Inflammatory macrophage treated with lipopolysaccharide for 4 hours (primary cell): ENCODE measurements at regions not wholly inside any gene's neighbourhood (a gene's known extent, or its start where the extent isn't known, plus 50 kb on each side); places are given as distances from the start of the nearest gene placed in this dataset.
"Not testable (repeated sequence)": the region's sequence is repeated elsewhere in the genome, so short reads cannot be mapped to it uniquely, and the experiment has no call there.

Experiments
- DNase-seq: peaks from one replicate; pipeline ENCODE4 v3.0.0-alpha.2; 2020

DNA sequence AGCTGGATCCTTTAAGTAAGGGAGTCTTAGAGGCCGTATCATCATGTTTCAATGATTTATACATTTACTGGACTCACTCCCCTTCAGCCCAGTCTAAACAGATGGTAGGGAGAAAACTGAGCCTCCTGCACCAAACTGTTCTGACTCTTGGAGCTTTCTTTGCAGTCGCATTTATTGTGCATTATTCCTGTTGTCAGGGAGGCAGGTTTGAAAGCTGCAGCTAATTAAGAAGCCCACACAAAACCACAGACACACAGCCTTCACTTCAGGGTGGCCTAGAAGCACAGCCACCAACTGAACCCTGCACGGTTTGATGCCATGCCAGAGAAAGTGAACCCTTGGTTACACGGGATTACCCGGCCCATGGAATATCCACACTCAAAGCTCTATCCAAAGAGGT is 911.0 kb downstream of the UQCRFS1 start:
- no peak for DNase-seq

DNA sequence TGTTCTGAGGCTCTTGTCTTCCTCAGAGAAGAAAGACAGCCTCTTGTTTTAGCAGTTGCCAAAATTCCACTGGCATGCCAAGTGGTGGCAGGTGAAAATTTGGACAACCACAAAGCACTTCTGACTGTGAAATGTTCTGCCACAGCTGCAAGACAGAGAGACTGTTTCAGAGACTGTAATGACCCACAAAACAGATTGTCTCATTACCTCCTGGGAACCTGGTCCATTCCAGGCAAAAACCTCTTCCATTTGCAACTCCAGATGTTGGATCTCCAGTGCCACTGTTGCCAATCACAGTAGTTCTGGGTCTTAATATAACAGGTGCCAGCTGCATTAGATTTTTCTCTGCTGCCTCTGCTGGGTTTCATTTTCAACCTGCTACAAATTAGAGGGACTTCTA is 911.5 kb downstream of the UQCRFS1 start:
- DNase-seq = no peak

DNA sequence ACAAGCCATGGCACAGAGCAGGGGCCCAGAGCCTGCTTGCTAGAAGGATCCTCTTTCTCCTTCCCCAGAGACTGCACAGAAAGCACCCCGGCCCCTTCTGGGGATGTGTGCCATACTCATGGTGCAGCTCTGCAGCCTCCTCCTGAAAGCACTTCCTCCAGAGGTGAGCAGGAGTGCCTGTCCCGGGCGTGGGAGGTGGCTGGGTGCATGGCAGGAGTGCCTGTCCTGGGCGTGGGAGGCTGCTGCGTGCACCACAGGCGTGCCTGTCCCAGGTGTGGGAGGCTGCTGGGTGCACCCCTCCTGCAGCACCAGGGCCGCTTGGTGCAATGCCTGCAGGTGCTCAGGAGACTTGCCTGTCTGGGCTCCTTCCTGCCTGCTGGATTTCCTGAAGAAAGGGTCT is 913.3 kb downstream of the UQCRFS1 start:
- no peak for DNase-seq

DNA sequence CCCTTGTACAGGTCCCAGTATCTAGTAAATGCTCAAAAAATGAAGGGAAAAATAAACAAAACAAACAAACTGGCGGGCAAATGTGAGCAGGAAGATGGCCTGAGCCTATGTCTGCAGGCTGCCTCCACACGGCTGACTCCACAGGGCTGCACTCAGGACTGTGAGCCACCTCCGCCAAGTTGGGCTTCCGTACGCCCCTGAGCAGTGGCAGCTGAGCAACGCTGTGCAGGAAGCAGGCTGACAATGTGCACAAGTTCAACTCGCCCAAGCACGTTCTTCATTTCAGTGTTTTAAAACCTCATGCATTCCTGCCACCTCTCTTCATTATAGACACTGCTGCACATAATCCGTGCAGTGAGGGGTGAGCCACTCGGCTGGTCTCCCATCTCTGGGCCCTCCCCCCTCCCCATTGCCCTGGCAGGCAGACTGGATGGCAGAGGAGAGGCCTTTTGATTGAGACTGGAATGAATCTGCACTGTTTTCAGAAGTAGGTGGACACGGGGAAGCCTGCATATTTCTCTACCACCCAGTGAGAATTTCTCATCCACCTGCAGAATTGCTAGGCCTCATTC is 915.3 kb downstream of the UQCRFS1 start:
- no peak for DNase-seq

DNA sequence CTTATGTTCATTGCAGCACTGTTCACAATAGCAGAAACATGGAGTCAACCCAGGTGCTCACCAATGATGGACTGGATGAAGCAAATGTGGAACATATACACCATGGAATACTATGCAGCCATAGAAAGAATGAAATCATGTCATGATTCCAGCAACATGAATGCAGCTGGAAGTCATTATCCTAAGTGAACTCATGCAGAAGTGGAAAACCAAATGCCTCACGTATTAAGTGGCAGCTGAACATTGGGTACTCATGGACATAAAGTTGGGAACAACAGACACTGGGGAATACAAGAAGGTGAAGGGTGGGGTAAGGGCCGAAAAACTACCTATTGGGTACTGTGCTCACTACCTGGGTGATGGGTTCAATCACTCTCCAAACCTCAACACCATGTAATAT is 915.9 kb downstream of the UQCRFS1 start:
- no peak for DNase-seq

DNA sequence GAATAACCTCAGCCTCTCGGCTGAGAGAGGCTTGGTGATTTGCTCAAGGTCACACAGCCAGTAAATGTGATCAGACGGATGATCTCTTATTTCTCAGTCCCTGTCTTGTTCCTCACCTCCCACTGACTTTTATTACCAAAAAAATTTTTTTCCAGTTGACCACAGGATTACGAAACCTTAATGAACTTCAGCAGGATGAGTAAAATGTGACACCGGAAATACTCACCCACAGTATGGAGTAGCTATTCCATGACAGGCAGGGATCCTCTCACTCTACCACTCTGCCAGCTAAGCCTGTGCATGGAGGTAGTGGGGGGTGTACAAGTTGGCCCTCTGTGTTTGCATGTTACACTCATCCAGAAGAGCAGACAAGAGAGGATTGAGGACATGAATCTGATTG is 916.4 kb downstream of the UQCRFS1 start:
- DNase-seq = no peak

DNA sequence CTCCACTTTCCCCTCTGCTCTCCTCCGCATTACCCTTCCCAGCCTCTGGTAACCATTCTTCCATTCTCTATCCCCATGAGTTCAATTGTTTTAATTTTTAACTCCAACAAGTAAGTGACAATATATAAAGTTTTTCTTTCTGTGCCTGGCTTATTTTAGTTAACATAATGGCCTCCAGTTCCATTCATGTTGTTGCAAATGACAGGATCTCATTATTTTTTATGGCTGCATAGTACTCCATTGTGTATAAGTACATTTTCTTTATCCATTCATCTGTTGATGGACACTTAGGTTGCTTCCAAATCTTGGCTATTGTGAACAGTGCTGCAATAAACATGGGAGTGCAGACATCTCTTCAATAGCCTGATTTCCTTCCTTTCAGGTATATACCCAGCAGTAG is 918.0 kb downstream of the UQCRFS1 start:
- DNase-seq = not testable (repeated sequence)

DNA sequence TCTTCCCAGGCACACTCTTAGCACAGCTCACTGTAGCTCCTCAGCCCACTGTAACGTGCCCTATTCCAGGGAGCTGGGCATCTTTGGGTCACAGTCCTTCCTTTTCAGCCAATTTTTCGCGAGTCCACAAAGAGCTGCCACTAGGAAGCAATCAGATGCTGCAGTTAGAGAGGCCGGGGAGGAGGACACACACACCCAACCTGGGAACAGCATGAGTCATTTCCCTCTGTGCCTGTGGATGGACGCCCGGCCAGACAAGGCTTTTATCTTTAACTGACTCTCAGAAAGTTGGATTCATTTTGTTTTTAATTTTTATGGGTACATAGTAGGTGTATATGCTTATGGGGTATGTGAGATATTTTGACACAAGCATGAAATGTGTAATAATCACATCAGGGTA is 918.6 kb downstream of the UQCRFS1 start:
- DNase-seq = no peak

DNA sequence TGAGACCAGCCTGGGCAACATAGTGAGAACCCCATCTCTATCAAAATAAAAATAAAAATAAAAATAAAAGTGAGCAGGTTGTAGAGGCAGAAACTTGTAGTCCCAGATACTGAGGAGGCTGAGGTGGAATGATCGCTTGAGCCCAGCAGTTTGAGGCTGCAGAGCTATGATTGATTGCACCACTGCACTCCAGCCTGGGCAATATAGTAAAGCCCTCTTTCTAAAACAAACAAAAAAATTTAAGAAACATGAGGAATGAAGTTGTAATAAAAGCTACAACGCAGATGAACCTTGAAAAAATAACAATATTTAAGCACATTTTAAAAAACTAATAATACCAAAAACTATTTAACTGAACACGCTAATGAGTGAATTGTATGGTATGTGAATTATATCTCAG is 919.3 kb downstream of the UQCRFS1 start:
- DNase-seq = no peak

DNA sequence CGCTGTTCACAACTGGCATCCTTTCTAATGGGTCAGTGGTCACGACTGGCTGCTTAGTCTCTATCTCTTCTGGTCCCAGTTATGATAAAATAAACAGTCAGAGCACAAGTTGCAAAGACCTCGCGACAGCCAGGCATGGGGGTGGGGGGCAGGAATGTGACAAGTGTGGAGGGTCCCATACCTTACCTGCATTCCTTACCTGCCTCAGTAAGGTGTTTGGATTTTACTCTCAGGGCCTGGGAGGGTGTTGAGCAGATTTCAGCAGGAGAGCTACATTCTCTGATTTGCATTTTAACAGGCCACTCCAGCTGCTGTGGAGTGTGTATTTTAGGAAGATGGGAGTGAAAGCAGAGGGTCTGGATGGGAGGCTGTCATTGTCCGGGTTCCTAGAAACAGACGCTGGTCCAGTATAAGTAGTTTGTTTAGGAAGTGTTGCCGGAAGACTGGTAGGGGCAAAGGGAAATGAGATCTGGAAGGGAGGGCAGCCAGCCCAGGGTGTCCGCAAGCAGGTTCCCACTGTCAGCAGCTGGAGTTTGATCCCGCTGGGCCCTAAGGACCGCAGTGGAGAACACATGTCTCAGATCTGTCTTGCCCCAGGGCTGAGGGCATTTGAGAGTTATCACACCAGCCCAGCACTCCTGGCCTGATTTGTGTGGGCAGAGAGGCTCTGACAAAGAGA is 920.0 kb downstream of the UQCRFS1 start:
- DNase-seq = no peak

DNA sequence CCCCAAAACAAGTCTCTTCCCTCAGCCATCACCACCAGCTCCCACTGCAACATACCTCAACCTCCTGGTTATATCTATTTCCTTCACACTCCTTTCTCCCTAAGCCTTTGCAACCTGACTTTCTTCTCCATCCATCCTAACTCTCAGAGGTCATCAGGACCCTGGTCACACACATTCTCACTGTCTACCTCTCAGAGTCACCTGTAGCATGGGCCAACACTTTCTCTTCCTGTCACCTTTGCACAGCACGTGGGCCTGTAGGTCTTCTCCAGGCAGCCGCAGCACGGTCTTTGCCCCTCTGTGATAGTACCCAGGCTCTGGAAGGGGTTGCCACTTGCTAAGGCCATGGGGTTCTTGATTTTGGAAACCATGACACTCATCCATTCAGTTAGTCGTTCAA is 921.1 kb downstream of the UQCRFS1 start:
- DNase-seq = no peak

DNA sequence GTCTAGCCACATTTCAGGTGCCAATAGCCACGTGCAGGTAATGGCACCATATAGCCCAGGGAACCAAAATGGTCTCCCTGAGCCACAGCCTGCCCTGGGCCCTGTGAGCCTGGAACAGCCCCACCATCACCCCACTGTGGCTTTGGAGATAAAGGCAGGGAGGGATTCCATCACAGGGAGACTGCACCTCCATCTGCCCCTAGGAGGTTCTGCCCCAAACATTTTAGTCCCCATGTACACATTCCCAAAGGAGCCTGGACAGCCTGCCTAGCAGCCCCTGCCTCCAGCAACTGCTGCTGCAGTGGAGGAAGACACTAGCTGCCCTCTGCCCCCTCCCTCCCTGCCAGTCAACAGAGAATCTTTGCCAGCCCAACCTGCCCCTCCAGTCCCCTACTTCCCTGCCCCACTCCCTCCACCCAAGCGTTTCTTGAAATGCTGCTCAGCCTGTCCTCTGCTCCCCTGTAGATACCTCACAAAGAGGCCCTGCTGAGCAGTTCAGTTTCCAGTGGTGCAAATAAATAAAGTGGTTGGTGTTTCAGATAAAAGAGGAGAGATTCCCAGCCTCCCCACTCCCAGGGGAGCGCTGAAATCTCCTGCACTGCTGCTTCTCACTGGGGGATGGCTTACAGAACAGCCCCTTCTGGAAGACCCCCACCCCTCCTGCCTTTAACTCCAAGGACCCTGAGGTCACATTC is 921.8 kb downstream of the UQCRFS1 start:
- DNase-seq = no peak

DNA sequence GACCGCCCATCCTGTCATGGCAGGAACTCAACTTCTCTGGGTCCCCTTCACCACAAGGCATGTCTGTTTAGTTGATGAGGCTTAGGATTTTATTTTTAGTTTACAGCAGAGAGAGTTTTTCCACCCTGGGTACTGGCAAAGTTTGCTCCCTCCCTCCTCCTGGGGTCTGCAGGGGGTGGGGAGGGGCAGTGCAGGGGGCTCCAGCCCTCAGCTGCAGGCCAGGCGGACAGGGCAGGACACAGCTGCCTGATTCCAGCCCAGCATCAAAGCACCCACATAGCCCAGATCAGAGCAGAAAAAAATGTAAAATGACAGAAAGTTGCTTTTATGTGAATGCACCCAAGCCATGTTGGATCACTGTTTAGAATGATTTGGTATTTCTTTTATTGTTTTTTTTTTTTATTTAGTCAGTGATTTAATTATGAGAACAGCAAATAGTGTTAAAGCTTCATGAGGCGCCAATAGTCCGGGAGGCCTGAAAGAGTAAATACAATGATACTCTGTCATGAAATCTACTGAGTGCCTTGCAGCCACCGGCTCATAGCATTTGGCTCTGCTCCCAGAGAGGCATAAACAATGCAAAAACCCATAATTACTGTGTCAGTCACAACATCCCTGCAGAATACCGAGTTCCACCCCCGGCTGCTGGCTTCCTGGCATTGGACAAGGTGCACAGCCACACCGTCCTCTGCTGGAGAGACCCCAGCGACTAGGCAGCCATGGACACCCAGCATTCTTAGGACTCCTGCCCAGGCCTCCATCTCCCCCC is 923.5 kb downstream of the UQCRFS1 start:
- no peak for DNase-seq

DNA sequence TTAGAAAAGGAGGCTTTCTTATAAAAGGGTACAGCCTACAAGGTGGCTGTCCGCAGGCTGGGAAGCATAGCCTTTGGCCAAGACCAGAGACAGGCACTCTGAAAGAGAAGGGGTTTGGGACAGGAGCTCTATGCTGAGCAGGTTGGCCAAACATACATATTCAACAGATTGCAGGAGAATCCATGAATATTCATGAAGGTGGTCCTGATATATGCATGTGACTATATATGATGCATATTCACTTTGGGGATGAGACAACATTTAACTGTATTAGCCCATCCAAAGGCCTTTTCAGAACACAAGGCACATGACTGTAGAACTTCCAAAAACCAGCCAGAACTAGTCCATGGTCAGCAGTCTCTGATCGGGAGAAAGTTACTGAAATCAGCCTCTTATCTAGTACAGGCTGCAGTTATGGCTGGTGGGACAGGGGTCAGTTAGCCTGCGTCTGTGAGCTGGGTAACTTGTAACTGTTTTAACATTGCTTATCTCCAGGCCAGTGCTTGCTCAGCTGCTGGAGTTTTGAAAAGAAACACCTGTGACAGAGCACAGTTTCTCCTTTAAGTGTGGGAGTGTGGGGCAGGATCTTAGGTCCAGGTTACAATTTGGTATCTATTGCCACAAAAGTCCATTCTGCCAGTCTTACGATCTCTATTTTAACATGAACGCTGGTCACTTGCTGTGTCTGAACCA is 924.2 kb downstream of the UQCRFS1 start:
- no peak for DNase-seq

DNA sequence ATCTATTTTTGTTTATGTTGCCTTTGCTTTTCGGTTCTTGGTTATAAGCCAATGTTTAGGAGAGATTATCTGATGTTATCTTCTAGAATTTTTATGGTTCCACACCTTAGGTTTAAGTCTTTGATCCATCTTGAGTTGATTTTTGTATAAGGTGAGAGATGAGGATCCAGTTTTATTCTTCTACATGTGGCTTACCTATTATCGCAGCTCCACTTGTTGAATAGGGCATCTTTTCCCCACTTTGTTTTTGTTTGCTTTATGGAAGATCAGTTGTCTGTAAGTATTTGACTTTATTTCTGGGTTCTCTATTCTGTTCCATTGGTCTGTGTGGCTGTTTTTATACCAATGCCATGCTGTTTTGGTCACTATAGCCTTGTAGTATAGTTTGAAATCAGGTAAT is 927.0 kb downstream of the UQCRFS1 start:
- no peak for DNase-seq

DNA sequence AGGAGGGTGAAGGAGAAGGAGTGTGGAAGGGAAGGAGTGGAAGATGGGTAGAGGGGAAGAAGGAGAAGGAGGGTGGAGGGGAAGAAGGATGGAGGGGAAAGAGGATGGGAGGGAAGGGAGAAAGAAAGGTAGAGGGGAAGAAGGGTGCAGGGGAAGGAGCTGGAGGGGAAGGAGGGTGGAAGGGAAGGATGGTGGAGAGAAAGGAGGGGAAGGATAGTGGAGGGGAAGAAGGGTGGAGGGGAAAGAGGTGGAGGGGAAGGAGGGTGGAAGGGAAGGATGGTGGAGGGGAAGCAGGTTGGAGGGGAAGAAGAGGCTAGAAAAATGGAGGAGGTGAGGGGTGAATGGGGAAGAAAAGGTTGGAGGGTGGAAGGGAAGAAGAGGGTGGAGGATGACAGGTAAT is 927.9 kb downstream of the UQCRFS1 start:
- no peak for DNase-seq

DNA sequence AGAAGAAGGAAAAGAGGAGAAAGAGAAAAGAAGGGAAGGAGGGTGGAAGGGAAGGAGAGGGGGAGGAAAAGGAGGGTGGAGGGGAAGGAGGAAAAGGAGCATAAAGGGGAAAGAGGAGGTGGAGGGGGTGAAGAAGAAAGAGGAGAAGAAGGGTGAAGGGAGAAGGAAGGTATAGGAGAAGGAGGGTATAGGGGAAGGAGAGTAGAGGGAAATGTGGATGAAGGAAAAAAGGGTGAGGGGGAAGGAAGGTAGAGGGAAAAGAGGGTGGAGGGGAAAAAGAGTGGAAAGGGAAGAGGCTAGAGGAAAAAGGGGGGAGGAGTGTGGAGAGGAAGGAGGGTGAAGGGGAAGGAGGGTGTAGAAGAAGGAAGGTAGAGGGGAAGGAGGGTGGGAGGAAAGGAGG is 928.6 kb downstream of the UQCRFS1 start:
- no peak for DNase-seq

DNA sequence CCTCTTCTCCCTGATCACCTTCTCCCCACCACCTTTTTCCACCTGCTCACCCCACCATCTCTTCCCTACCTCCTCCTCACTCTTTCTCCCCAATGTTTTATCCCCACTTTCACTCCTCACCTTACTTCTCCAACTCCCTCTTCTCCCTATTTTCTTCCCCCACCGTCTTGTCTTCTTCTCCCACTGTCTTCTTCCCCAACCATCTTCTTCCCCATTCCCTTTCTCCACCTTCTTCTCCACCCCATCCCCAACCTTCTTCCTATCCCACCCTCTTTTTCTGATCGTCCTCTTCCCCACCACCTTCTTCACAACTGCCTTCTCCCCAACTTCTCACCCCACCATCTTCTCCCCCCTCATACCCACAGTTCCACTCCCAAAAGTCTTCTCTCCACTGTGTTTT is 929.4 kb downstream of the UQCRFS1 start:
- DNase-seq = no peak

DNA sequence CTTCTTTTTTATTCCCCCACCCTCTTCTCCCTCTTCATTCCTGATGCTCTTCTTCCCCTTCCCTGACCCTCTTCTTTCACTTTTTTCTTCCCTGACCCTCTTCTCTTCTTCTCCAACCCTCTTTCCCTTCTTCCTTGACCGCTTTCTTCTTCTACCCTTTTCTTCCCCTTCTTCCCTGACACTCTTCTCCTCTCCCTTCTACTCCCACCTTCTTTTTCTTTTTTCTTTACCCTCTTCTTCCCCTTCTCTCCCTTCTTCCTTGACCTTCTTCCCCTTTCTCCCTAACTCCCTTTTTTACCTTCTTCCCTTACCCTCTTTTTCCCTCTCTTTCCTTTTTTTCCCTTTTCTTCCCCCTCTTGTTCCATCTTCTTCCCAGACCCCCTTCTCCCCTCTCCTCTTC is 931.3 kb downstream of the UQCRFS1 start:
- DNase-seq = no peak

DNA sequence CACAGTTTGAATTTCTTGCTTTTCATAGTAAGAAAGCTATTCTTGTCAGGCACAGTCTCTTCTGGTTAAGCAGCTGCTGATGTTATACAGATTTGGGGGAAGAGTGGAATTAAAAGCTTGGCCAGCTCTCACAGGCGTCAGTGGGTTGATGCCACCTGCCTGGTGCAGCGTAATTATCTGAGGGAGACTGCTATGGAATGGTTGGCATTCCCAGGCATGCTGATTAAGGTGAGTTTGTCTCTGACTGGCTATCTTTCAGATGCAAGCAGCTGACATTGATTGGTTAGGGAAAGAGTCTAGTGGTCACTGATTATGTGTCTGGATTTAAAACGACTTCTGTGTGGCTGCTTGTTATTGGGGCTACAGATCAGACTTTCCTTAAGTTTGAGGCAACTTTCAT is 948.4 kb downstream of the UQCRFS1 start:
- no peak for DNase-seq

DNA sequence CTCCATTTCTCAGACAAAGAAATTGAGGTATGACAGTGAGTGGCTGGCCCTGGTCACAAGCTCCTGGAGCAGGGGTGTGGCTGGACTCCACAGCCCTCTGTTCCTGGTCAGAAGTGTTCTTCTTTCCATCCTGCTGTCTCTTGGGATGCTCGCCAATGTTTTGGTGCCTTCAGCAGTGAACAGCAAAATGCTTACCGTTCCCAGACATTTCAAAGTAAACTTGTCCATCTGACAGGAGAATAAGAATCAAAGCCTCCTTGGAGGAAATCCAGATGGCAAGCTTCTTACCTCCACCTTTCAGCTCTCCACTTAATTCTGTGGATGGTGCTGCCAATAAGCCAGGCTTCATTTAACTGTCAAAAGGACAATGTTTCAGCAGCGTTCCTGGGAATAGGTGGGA is 954.1 kb downstream of the UQCRFS1 start:
- no peak for DNase-seq

DNA sequence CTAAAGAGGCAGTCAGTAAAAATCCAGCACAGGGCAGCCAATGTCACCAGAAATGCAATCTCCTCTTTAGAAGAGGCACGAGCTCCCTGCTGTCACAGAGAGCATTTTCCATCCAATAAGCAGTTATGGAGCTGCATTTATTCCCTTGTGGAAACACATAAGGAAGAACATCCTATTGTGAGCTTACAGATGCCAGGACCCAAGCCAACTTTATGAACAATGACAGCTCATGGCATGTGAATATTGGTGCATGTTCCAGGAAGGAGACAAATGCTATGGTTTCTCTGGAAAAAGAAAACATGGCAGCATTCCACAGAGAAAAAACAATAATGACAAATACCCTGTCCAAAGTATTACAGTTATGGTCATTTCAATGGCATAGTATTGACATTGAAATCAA is 955.6 kb downstream of the UQCRFS1 start:
- DNase-seq = no peak

DNA sequence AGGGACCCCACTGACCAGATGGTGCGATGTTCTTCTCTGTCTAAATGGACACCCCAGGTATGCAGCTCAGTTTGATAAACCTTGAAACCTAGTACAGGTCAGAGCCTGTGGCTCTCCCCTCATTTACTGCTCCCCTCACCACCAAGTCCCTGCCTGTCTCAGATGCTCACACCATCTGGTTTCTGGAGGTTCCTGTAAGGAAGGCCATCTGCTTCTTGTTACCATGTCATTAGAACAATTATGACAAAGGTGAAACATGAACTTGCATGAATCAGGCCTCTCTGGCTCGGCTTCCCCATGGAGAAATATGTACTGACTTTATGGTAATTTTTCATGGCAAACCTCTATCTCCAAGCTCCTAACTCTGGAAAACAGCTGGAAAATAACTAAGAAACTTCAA is 965.7 kb downstream of the UQCRFS1 start:
- DNase-seq = no peak
